ENCODE measurements at regions not wholly inside any gene's neighbourhood (a gene's known extent, or its start where the extent isn't known, plus 50 kb on each side); places are given as distances from the start of the nearest gene placed in this dataset.

- intact Hi-C loops (cut with DNase I, micrococcal nuclease): no loop called here
- Histone ChIP-seq H3K4me1 (ENCODE audit: low read depth) (no peaks in the 10 kb centered on the region), H3K4me3 (no peak overlapping the region), H3K36me3 (ENCODE audit: low read depth) (no peaks in the 10 kb centered on the region), H3K9me3 (no peaks in the 10 kb centered on the region)
- ATAC-seq: no peak
- TF ChIP-seq CTCF (IDR thresholded peaks at IDR 0.05): no peak
- DNase-seq: no peak
These were observed 598.5 kb upstream of the IRAK1BP1 start for GRCh38 chr6:78268591-78269452.

GRCh38 chr6:78300885-78301284 lies 566.5 kb upstream of the IRAK1BP1 start:
- H3K4me1 ChIP-seq (ENCODE audit: low read depth): no peaks in the 10 kb centered on the region
- intact Hi-C loops (cut with DNase I, micrococcal nuclease): no loop called here
- DNase-seq (no peak), ATAC-seq (no peak)
- no peaks in the 10 kb centered on the region for H3K9me3 ChIP-seq
- H3K36me3 ChIP-seq (ENCODE audit: low read depth): no peaks in the 10 kb centered on the region
- no peak overlapping the region for H3K4me3 ChIP-seq
- TF ChIP-seq CTCF (IDR thresholded peaks at IDR 0.05): no peak

- no peak for ATAC-seq
These were observed 564.9 kb upstream of the IRAK1BP1 start for GRCh38 chr6:78302411-78302810.

GRCh38 chr6:78308025-78308424 lies 559.3 kb upstream of the IRAK1BP1 start:
- no peak for ATAC-seq
- intact Hi-C loops (cut with DNase I, micrococcal nuclease): no loop called here
- no peak overlapping the region for H3K4me3 ChIP-seq
- DNase-seq: no peak
- no peaks in the 10 kb centered on the region for H3K9me3 ChIP-seq
- no peak for TF ChIP-seq CTCF (IDR thresholded peaks at IDR 0.05)
- H3K4me1 ChIP-seq (ENCODE audit: low read depth): no peaks in the 10 kb centered on the region
- no peaks in the 10 kb centered on the region for H3K36me3 ChIP-seq (ENCODE audit: low read depth)

More at GRCh38 chr6:78302411-78302810, 564.9 kb upstream of the IRAK1BP1 start:
- H3K9me3 ChIP-seq: no peaks in the 10 kb centered on the region
- no peaks in the 10 kb centered on the region for H3K4me1 ChIP-seq (ENCODE audit: low read depth)
- H3K4me3 ChIP-seq: no peak overlapping the region
- TF ChIP-seq CTCF (IDR thresholded peaks at IDR 0.05): no peak
- intact Hi-C loops (cut with DNase I, micrococcal nuclease): no loop called here
- no peak for DNase-seq
- no peaks in the 10 kb centered on the region for H3K36me3 ChIP-seq (ENCODE audit: low read depth)

GRCh38 chr6:78322068-78322845 lies 545.1 kb upstream of the IRAK1BP1 start:
- no peak for TF ChIP-seq CTCF (IDR thresholded peaks at IDR 0.05)
- Histone ChIP-seq H3K4me3 (no peak overlapping the region), H3K4me1 (ENCODE audit: low read depth) (no peaks in the 10 kb centered on the region), H3K36me3 (ENCODE audit: low read depth) (no peaks in the 10 kb centered on the region), H3K9me3 (no peaks in the 10 kb centered on the region)
- intact Hi-C loops (cut with DNase I, micrococcal nuclease): no loop called here
- DNase-seq (no peak), ATAC-seq (no peak)

Measured in mucosa of descending colon (tissue), 3 donors.